CD4-positive, alpha-beta memory T cell (primary cell): ENCODE measurements at regions not wholly inside any gene's neighbourhood (a gene's known extent, or its start where the extent isn't known, plus 50 kb on each side); places are given as distances from the start of the nearest gene placed in this dataset.

Experiments used
- CTCF ChIA-PET: fragments of 350-600 bp; sonication (Branson Sonifier 250); formaldehyde crosslinking; loops from one replicate; lab custom pipeline; 2021; ENCODE audit warnings: inconsistent platforms; ENCODE audit not compliant: partially characterized antibody; lab: Charles Lee
- POLR2A ChIA-PET: fragments of 350-600 bp; sonication (Branson Sonifier 250); formaldehyde crosslinking; loops from one replicate; lab custom pipeline; 2021; ENCODE audit not compliant: partially characterized antibody; lab: Charles Lee
- DNase-seq, 5 donors: peaks; one replicate each; pipeline versions ENCODE4 v3.0.0 to v3.0.0-alpha.2; 2020 to 2022; ENCODE audit warnings: mixed read lengths in 1 of 5
- H3K27ac ChIP-seq: one replicate; pipeline ENCODE4 v1.7.0; 2013; ENCODE audit warnings: low read depth, low read length
- H3K27me3 ChIP-seq: 2 replicates; pipeline ENCODE4 v1.7.0; 2013; ENCODE audit warnings: mild to moderate bottlenecking, low read length, moderate library complexity; ENCODE audit not compliant: insufficient read depth
- H3K36me3 ChIP-seq: 2 replicates; pipeline ENCODE4 v1.7.0; 2013; ENCODE audit warnings: mild to moderate bottlenecking, low read length, moderate library complexity; ENCODE audit not compliant: insufficient read depth
- H3K4me1 ChIP-seq: 2 replicates; pipeline ENCODE4 v1.7.0; 2013; ENCODE audit warnings: mild to moderate bottlenecking, low read length, moderate library complexity; ENCODE audit not compliant: insufficient read depth
- H3K4me3 ChIP-seq, 2 donors: one replicate each; pipeline ENCODE4 v1.7.0; 2013; ENCODE audit warnings: low read length in 2 of 2, mild to moderate bottlenecking in 1 of 2
- H3K9me3 ChIP-seq, 2 donors: one replicate each; pipeline ENCODE4 v1.7.0; 2013; ENCODE audit warnings: low read length in 2 of 2, control low read depth in 1 of 2; ENCODE audit not compliant: control insufficient read depth in 1 of 2
- H3K27ac Mint-ChIP-seq, 7 donors: one replicate each; pipeline ENCODE4 v1.8.0; 2020 to 2021; ENCODE audit warnings: mixed read lengths in 7 of 7, mild to moderate bottlenecking in 6 of 7, inconsistent platforms in 3 of 7, moderate library complexity in 3 of 7
- H3K27me3 Mint-ChIP-seq, 2 donors: one replicate each; pipeline ENCODE4 v1.8.0; 2020 to 2021; ENCODE audit warnings: mixed read lengths in 2 of 2
- H3K36me3 Mint-ChIP-seq, 2 donors: one replicate each; pipeline ENCODE4 v1.8.0; 2020 to 2021; ENCODE audit warnings: mixed read lengths in 2 of 2, inconsistent platforms in 1 of 2, mild to moderate bottlenecking in 1 of 2
- H3K4me1 Mint-ChIP-seq, 4 donors: one replicate each; pipeline ENCODE4 v1.8.0; 2020 to 2021; ENCODE audit warnings: mixed read lengths in 4 of 4, mild to moderate bottlenecking in 1 of 4
- H3K4me3 Mint-ChIP-seq, 8 donors: one replicate each; pipeline ENCODE4 v1.8.0; 2020 to 2021; ENCODE audit warnings: mixed read lengths in 8 of 8, mild to moderate bottlenecking in 7 of 8, moderate library complexity in 6 of 8, inconsistent platforms in 3 of 8
- H3K9me3 Mint-ChIP-seq, 8 donors: one replicate each; pipeline ENCODE4 v1.8.0; 2020 to 2021; ENCODE audit warnings: mixed read lengths in 8 of 8, mild to moderate bottlenecking in 5 of 8, inconsistent platforms in 3 of 8, moderate library complexity in 1 of 8
- intact Hi-C: fragments of 100-400 bp; cut with micrococcal nuclease; formaldehyde crosslinking; loops from one replicate; pipeline ENCODE4 v1.15.1; 2023

GRCh38 chr12:24721191-24721590 is 227.7 kb downstream of the BCAT1 start:
- H3K27ac Mint-ChIP-seq, result no peak overlapping the region

GRCh38 chr12:24719293-24719721 is 229.6 kb downstream of the BCAT1 start:
- H3K4me3 ChIP-seq, result no peak overlapping the region
- POLR2A ChIA-PET, result no interaction called here
- Mint-ChIP-seq H3K4me1 (peaks cover 8 to 14% (median 12%) of the 10 kb centered on the region in 4 donors), H3K9me3 (peaks cover 0 to 4% (median 0%) of the 10 kb centered on the region in 8 donors), H3K27ac (no peak overlapping the region), H3K36me3 (no peaks in the 10 kb centered on the region), H3K27me3 (no peaks in the 10 kb centered on the region), H3K4me3 (no peak overlapping the region)
- no peaks in the 10 kb centered on the region for H3K27me3 ChIP-seq
- no peak for DNase-seq
- no peak overlapping the region for H3K27ac ChIP-seq
- peaks cover 7% of the 10 kb centered on the region for H3K4me1 ChIP-seq
- no peaks in the 10 kb centered on the region for H3K9me3 ChIP-seq
- CTCF ChIA-PET, result no interaction called here
- no peaks in the 10 kb centered on the region for H3K36me3 ChIP-seq
- intact Hi-C loops, result no loop called here

More at GRCh38 chr12:24721191-24721590, 227.7 kb downstream of the BCAT1 start:
- H3K27me3 Mint-ChIP-seq, result no peaks in the 10 kb centered on the region
- Histone ChIP-seq H3K27me3 (no peaks in the 10 kb centered on the region), H3K9me3 (no peaks in the 10 kb centered on the region), H3K4me1 (peaks cover 7% of the 10 kb centered on the region), H3K36me3 (no peaks in the 10 kb centered on the region), H3K4me3 (no peak overlapping the region), H3K27ac (no peak overlapping the region)
- H3K4me3 Mint-ChIP-seq, result no peak overlapping the region
- POLR2A ChIA-PET, result no interaction called here
- no peak for DNase-seq
- intact Hi-C loops, result no loop called here
- CTCF ChIA-PET, result no interaction called here
- no peaks in the 10 kb centered on the region for H3K36me3 Mint-ChIP-seq
- H3K4me1 Mint-ChIP-seq, result peaks cover 8 to 14% (median 12%) of the 10 kb centered on the region in 4 donors
- H3K9me3 Mint-ChIP-seq, result peaks cover 0 to 4% (median 0%) of the 10 kb centered on the region in 8 donors

- H3K27me3 Mint-ChIP-seq, result no peaks in the 10 kb centered on the region
- H3K36me3 Mint-ChIP-seq, result no peaks in the 10 kb centered on the region
- intact Hi-C loops, result no loop called here
- CTCF ChIA-PET, result no interaction called here
- no peak for DNase-seq
- Histone ChIP-seq H3K4me1 (peaks cover 7% of the 10 kb centered on the region), H3K36me3 (no peaks in the 10 kb centered on the region), H3K4me3 (no peak overlapping the region), H3K9me3 (no peaks in the 10 kb centered on the region), H3K27me3 (no peaks in the 10 kb centered on the region), H3K27ac (no peak overlapping the region)
- H3K9me3 Mint-ChIP-seq, result peaks cover 0 to 4% (median 0%) of the 10 kb centered on the region in 8 donors
- H3K4me1 Mint-ChIP-seq, result peaks cover 8 to 14% (median 12%) of the 10 kb centered on the region in 4 donors
- H3K27ac Mint-ChIP-seq, result no peak overlapping the region
- H3K4me3 Mint-ChIP-seq, result no peak overlapping the region
- POLR2A ChIA-PET, result no interaction called here
Observed at GRCh38 chr12:24718617-24719016, 230.3 kb downstream of the BCAT1 start.

- DNase-seq, result no peak
- Histone ChIP-seq H3K36me3 (no peaks in the 10 kb centered on the region), H3K27me3 (no peaks in the 10 kb centered on the region), H3K4me1 (peaks cover 2% of the 10 kb centered on the region), H3K27ac (no peak overlapping the region), H3K9me3 (no peaks in the 10 kb centered on the region), H3K4me3 (no peak overlapping the region)
- Mint-ChIP-seq H3K4me1 (peaks cover 6 to 8% (median 8%) of the 10 kb centered on the region in 4 donors), H3K27me3 (no peaks in the 10 kb centered on the region), H3K36me3 (no peaks in the 10 kb centered on the region), H3K9me3 (peaks cover 0 to 2% (median 0%) of the 10 kb centered on the region in 8 donors), H3K4me3 (no peak overlapping the region), H3K27ac (no peak overlapping the region)
- ChIA-PET POLR2A (no interaction called here), CTCF (no interaction called here)
- intact Hi-C loops, result no loop called here
Observed at GRCh38 chr12:24714237-24714636, 234.7 kb downstream of the BCAT1 start.

- Mint-ChIP-seq H3K27me3 (no peaks in the 10 kb centered on the region), H3K36me3 (no peaks in the 10 kb centered on the region), H3K27ac (no peak overlapping the region), H3K4me3 (no peak overlapping the region), H3K9me3 (peaks cover 0 to 2% (median 0%) of the 10 kb centered on the region in 8 donors), H3K4me1 (no peaks in the 10 kb centered on the region)
- ChIA-PET CTCF (no interaction called here), POLR2A (no interaction called here)
- no peak for DNase-seq
- H3K4me1 ChIP-seq, result no peaks in the 10 kb centered on the region
- H3K36me3 ChIP-seq, result no peaks in the 10 kb centered on the region
- H3K9me3 ChIP-seq, result no peaks in the 10 kb centered on the region
- no peaks in the 10 kb centered on the region for H3K27me3 ChIP-seq
- intact Hi-C loops, result no loop called here
- H3K4me3 ChIP-seq, result no peak overlapping the region
- H3K27ac ChIP-seq, result no peak overlapping the region
Observed at GRCh38 chr12:24711056-24712008, 237.6 kb downstream of the BCAT1 start.

- Mint-ChIP-seq H3K9me3 (peaks cover 0 to 2% (median 0%) of the 10 kb centered on the region in 8 donors), H3K27me3 (no peaks in the 10 kb centered on the region), H3K36me3 (no peaks in the 10 kb centered on the region), H3K27ac (no peak overlapping the region), H3K4me1 (no peaks in the 10 kb centered on the region), H3K4me3 (no peak overlapping the region)
- no peak overlapping the region for H3K4me3 ChIP-seq
- no peaks in the 10 kb centered on the region for H3K4me1 ChIP-seq
- no peak for DNase-seq
- ChIA-PET CTCF (no interaction called here), POLR2A (no interaction called here)
- intact Hi-C loops, result no loop called here
- H3K9me3 ChIP-seq, result no peaks in the 10 kb centered on the region
- H3K27ac ChIP-seq, result no peak overlapping the region
- H3K27me3 ChIP-seq, result no peaks in the 10 kb centered on the region
- no peaks in the 10 kb centered on the region for H3K36me3 ChIP-seq
Observed at GRCh38 chr12:24709216-24709615, 239.7 kb downstream of the BCAT1 start.

- POLR2A ChIA-PET, result no interaction called here
- H3K27ac Mint-ChIP-seq, result no peak overlapping the region
Observed at GRCh38 chr12:24708718-24709117, 240.2 kb downstream of the BCAT1 start.

More at GRCh38 chr12:24708718-24709117, 240.2 kb downstream of the BCAT1 start:
- H3K4me3 Mint-ChIP-seq, result no peak overlapping the region
- H3K36me3 ChIP-seq, result no peaks in the 10 kb centered on the region
- H3K4me1 ChIP-seq, result no peaks in the 10 kb centered on the region
- H3K27me3 Mint-ChIP-seq, result no peaks in the 10 kb centered on the region
- no peaks in the 10 kb centered on the region for H3K27me3 ChIP-seq
- H3K9me3 Mint-ChIP-seq, result peaks cover 0 to 2% (median 0%) of the 10 kb centered on the region in 8 donors
- H3K4me1 Mint-ChIP-seq, result no peaks in the 10 kb centered on the region
- no peak for DNase-seq
- no peak overlapping the region for H3K4me3 ChIP-seq
- H3K36me3 Mint-ChIP-seq, result no peaks in the 10 kb centered on the region
- H3K27ac ChIP-seq, result no peak overlapping the region
- intact Hi-C loops, result no loop called here
- no peaks in the 10 kb centered on the region for H3K9me3 ChIP-seq
- CTCF ChIA-PET, result no interaction called here
